ENCODE measurements at regions not wholly inside any gene's neighbourhood (a gene's known extent, or its start where the extent isn't known, plus 50 kb on each side); places are given as distances from the start of the nearest gene placed in this dataset.
"Not testable (repeated sequence)": the region's sequence is repeated elsewhere in the genome, so short reads cannot be mapped to it uniquely, and the experiment has no call there.

- FAIRE-seq; DNase-seq (ENCODE audit: insufficient read length, low spot score): not testable (repeated sequence)
These were observed 1609.3 kb downstream of the SPATA31A7 start for GRCh38 chr9:62798884-62799850.

GRCh38 chr9:62799851-62800371, 1610.1 kb downstream of the SPATA31A7 start:
- not testable (repeated sequence) for DNase-seq (ENCODE audit: insufficient read length, low spot score); FAIRE-seq

- not testable (repeated sequence) for FAIRE-seq; DNase-seq (ENCODE audit: insufficient read length, low spot score)
These were observed 1610.9 kb downstream of the SPATA31A7 start for GRCh38 chr9:62800451-62801371.

GRCh38 chr9:62801372-62801811, 1611.6 kb downstream of the SPATA31A7 start:
- DNase-seq (ENCODE audit: insufficient read length, low spot score); FAIRE-seq: not testable (repeated sequence)

- DNase-seq (ENCODE audit: insufficient read length, low spot score), result peak; percentile 73
- FAIRE-seq, result not testable (repeated sequence)
These were observed 1612.3 kb downstream of the SPATA31A7 start for GRCh38 chr9:62801961-62802718.

GRCh38 chr9:62802719-62803079, 1612.9 kb downstream of the SPATA31A7 start:
- not testable (repeated sequence) for DNase-seq (ENCODE audit: insufficient read length, low spot score); FAIRE-seq

GRCh38 chr9:62803099-62803498, 1613.3 kb downstream of the SPATA31A7 start:
- DNase-seq (ENCODE audit: insufficient read length, low spot score); FAIRE-seq: not testable (repeated sequence)

- FAIRE-seq; DNase-seq (ENCODE audit: insufficient read length, low spot score): not testable (repeated sequence)
These were observed 1614.5 kb downstream of the SPATA31A7 start for GRCh38 chr9:62804314-62804713.

GRCh38 chr9:62807424-62807823, 1617.6 kb downstream of the SPATA31A7 start:
- FAIRE-seq; DNase-seq (ENCODE audit: insufficient read length, low spot score): not testable (repeated sequence)

GRCh38 chr9:62808081-62808480, 1618.2 kb downstream of the SPATA31A7 start:
- DNase-seq (ENCODE audit: insufficient read length, low spot score); FAIRE-seq: not testable (repeated sequence)

- not testable (repeated sequence) for FAIRE-seq; DNase-seq (ENCODE audit: insufficient read length, low spot score)
These were observed 1620.5 kb downstream of the SPATA31A7 start for GRCh38 chr9:62810318-62810717.

- DNase-seq (ENCODE audit: insufficient read length, low spot score); FAIRE-seq: not testable (repeated sequence)
These were observed 1621.0 kb downstream of the SPATA31A7 start for GRCh38 chr9:62810811-62811315.

- FAIRE-seq; DNase-seq (ENCODE audit: insufficient read length, low spot score): not testable (repeated sequence)
These were observed 1625.6 kb downstream of the SPATA31A7 start for GRCh38 chr9:62815436-62815835.

- not testable (repeated sequence) for FAIRE-seq; DNase-seq (ENCODE audit: insufficient read length, low spot score)
These were observed 1626.5 kb downstream of the SPATA31A7 start for GRCh38 chr9:62816331-62816730.

GRCh38 chr9:62817214-62817613, 1627.4 kb downstream of the SPATA31A7 start:
- not testable (repeated sequence) for FAIRE-seq; DNase-seq (ENCODE audit: insufficient read length, low spot score)

- FAIRE-seq, result not testable (repeated sequence)
These were observed 1632.3 kb downstream of the SPATA31A7 start for GRCh38 chr9:62822185-62822584.

GRCh38 chr9:62827957-62828907, 1638.4 kb downstream of the SPATA31A7 start:
- not testable (repeated sequence) for FAIRE-seq; DNase-seq (ENCODE audit: insufficient read length, low spot score)

More at GRCh38 chr9:62822185-62822584, 1632.3 kb downstream of the SPATA31A7 start:
- not testable (repeated sequence) for DNase-seq (ENCODE audit: insufficient read length, low spot score)

- DNase-seq (ENCODE audit: insufficient read length, low spot score); FAIRE-seq: not testable (repeated sequence)
These were observed 1641.1 kb downstream of the SPATA31A7 start for GRCh38 chr9:62830829-62831459.

Measured in HTR-8/SVneo (cell line).